Naive thymus-derived CD4-positive, alpha-beta T cell (primary cell): ENCODE measurements at regions not wholly inside any gene's neighbourhood (a gene's known extent, or its start where the extent isn't known, plus 50 kb on each side); places are given as distances from the start of the nearest gene placed in this dataset.

Experiments used
- ATAC-seq: fragments of 150-1000 bp; cut with Tn5 transposase; 2 replicates; pipeline ENCODE4 v1.10.0; 2021; ENCODE audit warnings: mild to moderate bottlenecking, moderate library complexity
- CTCF ChIA-PET: fragments of 350-600 bp; sonication (Branson Sonifier 250); formaldehyde crosslinking; loops from one replicate; lab custom pipeline; 2021; ENCODE audit warnings: antibody characterized with exemption; lab: Charles Lee
- POLR2A ChIA-PET: fragments of 350-600 bp; sonication (Branson Sonifier 250); formaldehyde crosslinking; loops from one replicate; lab custom pipeline; 2021; ENCODE audit warnings: antibody characterized with exemption, inconsistent platforms; lab: Charles Lee
- DNase-seq, 9 donors: peaks; one replicate each; pipeline versions ENCODE4 v3.0.0 to v3.0.0-alpha.2; 2020 to 2022; ENCODE audit warnings: mixed read lengths in 1 of 9
- H3K27ac ChIP-seq: one replicate; pipeline ENCODE4 v1.7.0; 2013; ENCODE audit warnings: mild to moderate bottlenecking, low read depth, low read length, moderate library complexity
- H3K27me3 ChIP-seq, 2 donors: one replicate each; pipeline ENCODE4 v1.7.0; 2013; ENCODE audit warnings: low read length in 2 of 2, mild to moderate bottlenecking in 2 of 2, moderate library complexity in 2 of 2; ENCODE audit not compliant: control insufficient read depth in 2 of 2, insufficient read depth in 2 of 2
- H3K36me3 ChIP-seq, 3 experiments: 1 replicate in 2 of 3; 2 replicates in 1 of 3; pipeline ENCODE4 v1.7.0; 2013; ENCODE audit warnings: low read length in 3 of 3, mild to moderate bottlenecking in 3 of 3, moderate library complexity in 1 of 3; ENCODE audit not compliant: insufficient read depth in 3 of 3, control insufficient read depth in 2 of 3
- H3K4me1 ChIP-seq, 2 donors: one replicate each; pipeline ENCODE4 v1.7.0; 2013; ENCODE audit warnings: low read length in 2 of 2, mild to moderate bottlenecking in 2 of 2, moderate library complexity in 1 of 2; ENCODE audit not compliant: control insufficient read depth in 2 of 2, insufficient read depth in 2 of 2
- H3K4me3 ChIP-seq: 2 replicates; pipeline ENCODE4 v1.7.0; 2013; ENCODE audit warnings: mild to moderate bottlenecking, low read length
- H3K9me3 ChIP-seq, 3 experiments: 1 replicate in 2 of 3; 2 replicates in 1 of 3; pipeline ENCODE4 v1.7.0; 2013; ENCODE audit warnings: low read length in 3 of 3; ENCODE audit not compliant: control insufficient read depth in 2 of 3
- H3K27ac Mint-ChIP-seq, 9 donors: one replicate each; pipeline ENCODE4 v1.8.0; 2020 to 2022; ENCODE audit warnings: mixed read lengths in 9 of 9, mild to moderate bottlenecking in 8 of 9, moderate library complexity in 5 of 9, inconsistent platforms in 2 of 9
- H3K27me3 Mint-ChIP-seq, 5 donors: one replicate each; pipeline ENCODE4 v1.8.0; 2021 to 2022; ENCODE audit warnings: mixed read lengths in 5 of 5, mild to moderate bottlenecking in 1 of 5
- H3K36me3 Mint-ChIP-seq, 5 donors: one replicate each; pipeline ENCODE4 v1.8.0; 2020 to 2022; ENCODE audit warnings: mixed read lengths in 5 of 5, mild to moderate bottlenecking in 3 of 5, inconsistent platforms in 1 of 5
- H3K4me1 Mint-ChIP-seq, 7 donors: one replicate each; pipeline ENCODE4 v1.8.0; 2020 to 2022; ENCODE audit warnings: mixed read lengths in 7 of 7, mild to moderate bottlenecking in 3 of 7, inconsistent platforms in 1 of 7
- H3K4me3 Mint-ChIP-seq, 10 donors: one replicate each; pipeline ENCODE4 v1.8.0; 2020 to 2022; ENCODE audit warnings: mild to moderate bottlenecking in 10 of 10, mixed read lengths in 10 of 10, moderate library complexity in 6 of 10, inconsistent platforms in 2 of 10
- H3K9me3 Mint-ChIP-seq, 11 donors: one replicate each; pipeline ENCODE4 v1.8.0; 2020 to 2022; ENCODE audit warnings: mixed read lengths in 11 of 11, mild to moderate bottlenecking in 4 of 11, inconsistent platforms in 1 of 11, moderate library complexity in 1 of 11
- intact Hi-C, 2 donors: fragments of 100-400 bp; cut with micrococcal nuclease; formaldehyde crosslinking; loops; one replicate each; pipeline ENCODE4 v1.15.1; 2023

- Histone ChIP-seq H3K4me3 (no peak overlapping the region), H3K27me3 (no peaks in the 10 kb centered on the region), H3K36me3 (no peaks in the 10 kb centered on the region), H3K9me3 (no peaks in the 10 kb centered on the region), H3K4me1 (no peaks in the 10 kb centered on the region), H3K27ac (no peak overlapping the region)
- H3K9me3 Mint-ChIP-seq, result peaks cover 0 to 16% (median 5%) of the 10 kb centered on the region in 11 donors
- peaks cover 0 to 3% (median 0%) of the 10 kb centered on the region in 7 donors for H3K4me1 Mint-ChIP-seq
- DNase-seq, result no peak
- H3K27ac Mint-ChIP-seq, result no peak overlapping the region
- no peak for ATAC-seq
- CTCF ChIA-PET, result no interaction called here
- intact Hi-C loops, result no loop called here
- peaks cover 0 to 23% (median 9%) of the 10 kb centered on the region in 5 donors for H3K27me3 Mint-ChIP-seq
- no peak overlapping the region for H3K4me3 Mint-ChIP-seq
- H3K36me3 Mint-ChIP-seq, result peaks cover 0 to 6% (median 0%) of the 10 kb centered on the region in 5 donors
- POLR2A ChIA-PET, result no interaction called here
Measured at GRCh38 chr3:69566275-69566674, 173.0 kb upstream of the MITF start.

GRCh38 chr3:69565316-69565715 lies 173.9 kb upstream of the MITF start:
- intact Hi-C loops, result no loop called here
- CTCF ChIA-PET, result no interaction called here
- peaks cover 0 to 13% (median 5%) of the 10 kb centered on the region in 11 donors for H3K9me3 Mint-ChIP-seq

GRCh38 chr3:69563981-69564380 lies 175.3 kb upstream of the MITF start:
- no peak for ATAC-seq
- no peak for DNase-seq
- Mint-ChIP-seq H3K36me3 (peaks cover 0 to 6% (median 0%) of the 10 kb centered on the region in 5 donors), H3K4me1 (peaks cover 0 to 3% (median 0%) of the 10 kb centered on the region in 7 donors), H3K4me3 (no peak overlapping the region), H3K27me3 (peaks cover 0 to 17% (median 13%) of the 10 kb centered on the region in 5 donors), H3K27ac (no peak overlapping the region), H3K9me3 (peaks cover 0 to 12% (median 5%) of the 10 kb centered on the region in 11 donors)
- intact Hi-C loops, result no loop called here
- ChIA-PET POLR2A (no interaction called here), CTCF (no interaction called here)
- no peak overlapping the region for H3K27ac ChIP-seq
- H3K27me3 ChIP-seq, result no peaks in the 10 kb centered on the region
- no peaks in the 10 kb centered on the region for H3K9me3 ChIP-seq
- no peaks in the 10 kb centered on the region for H3K4me1 ChIP-seq
- H3K36me3 ChIP-seq, result no peaks in the 10 kb centered on the region
- no peak overlapping the region for H3K4me3 ChIP-seq

More at GRCh38 chr3:69565316-69565715, 173.9 kb upstream of the MITF start:
- Mint-ChIP-seq H3K27ac (no peak overlapping the region), H3K4me3 (no peak overlapping the region), H3K36me3 (peaks cover 0 to 6% (median 0%) of the 10 kb centered on the region in 5 donors), H3K4me1 (peaks cover 0 to 3% (median 0%) of the 10 kb centered on the region in 7 donors), H3K27me3 (peaks cover 0 to 23% (median 13%) of the 10 kb centered on the region in 5 donors)
- Histone ChIP-seq H3K4me3 (no peak overlapping the region), H3K36me3 (no peaks in the 10 kb centered on the region), H3K27ac (no peak overlapping the region), H3K27me3 (no peaks in the 10 kb centered on the region), H3K9me3 (no peaks in the 10 kb centered on the region), H3K4me1 (no peaks in the 10 kb centered on the region)
- ATAC-seq (no peak), DNase-seq (no peak)
- POLR2A ChIA-PET, result no interaction called here

GRCh38 chr3:69563151-69563550 lies 176.1 kb upstream of the MITF start:
- H3K27ac ChIP-seq, result no peak overlapping the region
- ATAC-seq (no peak), DNase-seq (no peak)
- Mint-ChIP-seq H3K27ac (no peak overlapping the region), H3K4me1 (peaks cover 0 to 3% (median 0%) of the 10 kb centered on the region in 7 donors), H3K36me3 (peaks cover 0 to 6% (median 0%) of the 10 kb centered on the region in 5 donors), H3K27me3 (peaks cover 0 to 15% (median 13%) of the 10 kb centered on the region in 5 donors), H3K9me3 (peaks cover 0 to 12% (median 5%) of the 10 kb centered on the region in 11 donors), H3K4me3 (no peak overlapping the region)
- POLR2A ChIA-PET, result no interaction called here
- intact Hi-C loops, result no loop called here
- no peaks in the 10 kb centered on the region for H3K4me1 ChIP-seq
- no peaks in the 10 kb centered on the region for H3K27me3 ChIP-seq
- CTCF ChIA-PET, result no interaction called here
- H3K4me3 ChIP-seq, result no peak overlapping the region
- no peaks in the 10 kb centered on the region for H3K9me3 ChIP-seq
- no peaks in the 10 kb centered on the region for H3K36me3 ChIP-seq

- Histone ChIP-seq H3K4me3 (no peak overlapping the region), H3K4me1 (no peaks in the 10 kb centered on the region), H3K36me3 (no peaks in the 10 kb centered on the region), H3K9me3 (no peaks in the 10 kb centered on the region), H3K27ac (no peak overlapping the region), H3K27me3 (no peaks in the 10 kb centered on the region)
- DNase-seq, result no peak
- POLR2A ChIA-PET, result no interaction called here
- ATAC-seq, result no peak
- Mint-ChIP-seq H3K36me3 (peaks cover 0 to 6% (median 0%) of the 10 kb centered on the region in 5 donors), H3K4me3 (no peak overlapping the region), H3K9me3 (peaks cover 0 to 7% (median 2%) of the 10 kb centered on the region in 11 donors), H3K27ac (no peak overlapping the region), H3K4me1 (peaks cover 0 to 3% (median 0%) of the 10 kb centered on the region in 7 donors), H3K27me3 (peaks cover 0 to 11% (median 8%) of the 10 kb centered on the region in 5 donors)
- CTCF ChIA-PET, result no interaction called here
- intact Hi-C loops, result no loop called here
Measured at GRCh38 chr3:69562020-69562419, 176.1 kb upstream of the FRMD4B start.

GRCh38 chr3:69560818-69561217 lies 174.9 kb upstream of the FRMD4B start:
- ChIA-PET POLR2A (no interaction called here), CTCF (no interaction called here)
- DNase-seq, result no peak
- Histone ChIP-seq H3K4me1 (no peaks in the 10 kb centered on the region), H3K27me3 (no peaks in the 10 kb centered on the region), H3K27ac (no peak overlapping the region), H3K4me3 (no peak overlapping the region), H3K36me3 (no peaks in the 10 kb centered on the region), H3K9me3 (no peaks in the 10 kb centered on the region)
- H3K27ac Mint-ChIP-seq, result no peak overlapping the region
- no peaks in the 10 kb centered on the region for H3K36me3 Mint-ChIP-seq
- peak; percentile 53 for ATAC-seq
- intact Hi-C loops, result no loop called here
- H3K27me3 Mint-ChIP-seq, result peaks cover 0 to 6% (median under 1%) of the 10 kb centered on the region in 5 donors
- H3K4me3 Mint-ChIP-seq, result no peak overlapping the region
- peaks cover 0 to 4% (median 0%) of the 10 kb centered on the region in 11 donors for H3K9me3 Mint-ChIP-seq
- no peaks in the 10 kb centered on the region for H3K4me1 Mint-ChIP-seq

- Histone ChIP-seq H3K36me3 (no peaks in the 10 kb centered on the region), H3K4me1 (no peaks in the 10 kb centered on the region), H3K27ac (no peak overlapping the region), H3K27me3 (no peaks in the 10 kb centered on the region), H3K4me3 (no peak overlapping the region), H3K9me3 (no peaks in the 10 kb centered on the region)
- peaks cover 0 to 5% (median 0%) of the 10 kb centered on the region in 11 donors for H3K9me3 Mint-ChIP-seq
- H3K4me1 Mint-ChIP-seq, result no peaks in the 10 kb centered on the region
- no peaks in the 10 kb centered on the region for H3K36me3 Mint-ChIP-seq
- H3K27me3 Mint-ChIP-seq, result peaks cover 0 to 8% (median 0%) of the 10 kb centered on the region in 5 donors
- CTCF ChIA-PET, result no interaction called here
- no peak overlapping the region for H3K27ac Mint-ChIP-seq
- no peak for ATAC-seq
- POLR2A ChIA-PET, result no interaction called here
- DNase-seq, result no peak
- H3K4me3 Mint-ChIP-seq, result no peak overlapping the region
- intact Hi-C loops, result no loop called here
Measured at GRCh38 chr3:69560116-69560515, 174.2 kb upstream of the FRMD4B start.
